Activated naive CD4-positive, alpha-beta T cell treated with anti-CD3 and anti-CD28 coated beads, Interleukin-2, amount 50 U/mL, for 72 hours (primary cell): ENCODE measurements at regions not wholly inside any gene's neighbourhood (a gene's known extent, or its start where the extent isn't known, plus 50 kb on each side); places are given as distances from the start of the nearest gene placed in this dataset.

ENCODE experiments used
- ATAC-seq, 2 donors: fragments of 150-1000 bp; cut with Tn5 transposase; 2 replicates each; pipeline ENCODE4 v1.10.0; 2021; ENCODE audit warnings: mild to moderate bottlenecking in 2 of 2, moderate library complexity in 2 of 2
- DNase-seq, 2 donors: peaks; one replicate each; pipeline ENCODE4 v3.0.0; 2021 to 2022; ENCODE audit warnings: low spot score in 2 of 2
- H3K27ac Mint-ChIP-seq, 2 donors: one replicate each; pipeline ENCODE4 v1.8.0; 2022; ENCODE audit warnings: mild to moderate bottlenecking in 2 of 2, mixed read lengths in 2 of 2
- H3K36me3 Mint-ChIP-seq, 2 donors: one replicate each; pipeline ENCODE4 v1.8.0; 2022; ENCODE audit warnings: mixed read lengths in 2 of 2
- H3K9me3 Mint-ChIP-seq, 2 donors: one replicate each; pipeline ENCODE4 v1.8.0; 2022; ENCODE audit warnings: mixed read lengths in 2 of 2

DNA sequence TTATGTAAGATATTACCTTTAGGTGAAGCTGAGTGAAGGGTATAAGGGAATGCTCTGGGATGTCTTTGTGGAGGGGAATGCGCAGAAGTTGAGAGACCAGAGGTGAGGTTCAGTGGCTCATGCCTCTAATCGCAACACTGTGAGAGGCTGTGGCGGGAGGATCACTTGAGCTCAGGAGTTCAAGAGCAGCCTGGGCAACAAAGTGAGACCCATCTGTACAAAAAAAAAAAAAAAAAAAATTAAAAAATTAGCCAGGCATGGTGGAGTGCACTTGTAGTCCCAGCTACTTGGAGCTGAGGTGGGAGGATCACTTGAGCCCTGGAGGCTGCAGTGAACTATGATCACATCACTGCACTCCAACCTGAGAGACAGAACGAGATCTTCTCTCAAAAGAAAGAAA, 57.3 kb upstream of the SP3 start:
- DNase-seq (no peak), ATAC-seq (no peak)
- peaks cover 0 to 8% of the 10 kb centered on the region in 2 donors for H3K36me3 Mint-ChIP-seq
- H3K9me3 Mint-ChIP-seq, result peaks cover 0 to 6% of the 10 kb centered on the region in 2 donors
- H3K27ac Mint-ChIP-seq, result peak overlapping the region in 1 of 2 donors; percentile 86

DNA sequence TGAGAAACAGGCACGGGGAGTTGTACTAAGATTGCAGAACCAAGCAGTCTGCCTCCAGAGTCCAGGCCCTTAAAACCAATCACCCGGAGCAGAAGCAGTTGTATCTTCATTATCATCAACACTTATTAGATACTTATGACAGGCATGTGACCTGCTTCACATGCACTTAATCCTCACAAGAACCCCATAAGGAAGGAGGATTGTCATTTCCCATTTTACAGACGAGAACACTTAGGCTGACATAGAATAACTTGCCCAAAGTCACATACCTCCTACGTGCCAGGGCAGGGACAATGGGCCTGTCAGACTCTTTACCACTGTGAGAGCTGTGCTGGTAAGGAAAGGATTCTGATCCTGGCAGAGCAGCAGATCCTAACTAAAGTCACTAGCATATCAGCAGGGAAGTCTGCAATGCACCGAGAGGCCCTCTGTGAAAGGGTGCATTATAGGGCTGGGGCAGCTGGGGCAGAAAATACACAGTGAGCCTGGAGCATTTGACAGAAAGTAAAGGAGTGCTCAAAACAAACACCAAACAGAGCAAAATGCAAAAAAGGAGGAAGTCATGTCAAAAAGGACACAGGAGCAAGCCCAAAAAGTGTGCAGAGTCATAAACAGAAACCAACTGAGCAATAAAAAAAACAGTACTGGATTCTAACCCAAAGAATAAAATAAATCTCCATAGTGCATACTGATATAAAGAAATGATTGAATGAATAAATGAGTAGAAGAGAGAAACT, 55.9 kb upstream of the SP3 start:
- ATAC-seq, result no peak
- DNase-seq, result no peak
- Mint-ChIP-seq H3K27ac (no peak overlapping the region), H3K9me3 (peaks cover 0 to 6% of the 10 kb centered on the region in 2 donors), H3K36me3 (peaks cover 0 to 8% of the 10 kb centered on the region in 2 donors)

GRCh38 chr2:174020026-174020425, 54.9 kb upstream of the SP3 start:
- Mint-ChIP-seq H3K27ac (no peak overlapping the region), H3K9me3 (peaks cover 0 to 6% of the 10 kb centered on the region in 2 donors), H3K36me3 (peaks cover 0 to 8% of the 10 kb centered on the region in 2 donors)
- DNase-seq (no peak), ATAC-seq (no peak)

DNA sequence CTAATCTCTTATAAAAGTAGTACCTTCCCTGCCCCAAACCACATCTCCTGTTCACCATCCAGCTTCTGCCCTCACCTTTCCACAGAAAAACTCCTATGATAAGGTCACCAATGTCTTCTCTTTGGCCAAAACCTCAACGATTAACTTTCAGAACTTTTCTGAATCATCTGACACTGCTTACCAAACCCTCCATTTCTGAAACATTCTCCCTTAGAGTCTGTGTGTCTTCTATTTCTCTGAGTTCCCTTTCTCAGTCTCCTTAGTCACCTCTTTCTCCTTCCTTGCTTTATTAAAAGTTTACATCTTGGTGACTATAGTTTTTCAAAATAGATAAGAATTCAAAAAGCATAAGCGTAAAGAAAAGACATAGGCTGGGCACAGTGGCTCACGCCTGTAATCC, 51.3 kb upstream of the SP3 start:
- ATAC-seq (peak in 1 of 2 donors; percentile 55), DNase-seq (no peak)
- H3K27ac Mint-ChIP-seq, result no peak overlapping the region
- H3K36me3 Mint-ChIP-seq, result no peaks in the 10 kb centered on the region
- no peaks in the 10 kb centered on the region for H3K9me3 Mint-ChIP-seq

DNA sequence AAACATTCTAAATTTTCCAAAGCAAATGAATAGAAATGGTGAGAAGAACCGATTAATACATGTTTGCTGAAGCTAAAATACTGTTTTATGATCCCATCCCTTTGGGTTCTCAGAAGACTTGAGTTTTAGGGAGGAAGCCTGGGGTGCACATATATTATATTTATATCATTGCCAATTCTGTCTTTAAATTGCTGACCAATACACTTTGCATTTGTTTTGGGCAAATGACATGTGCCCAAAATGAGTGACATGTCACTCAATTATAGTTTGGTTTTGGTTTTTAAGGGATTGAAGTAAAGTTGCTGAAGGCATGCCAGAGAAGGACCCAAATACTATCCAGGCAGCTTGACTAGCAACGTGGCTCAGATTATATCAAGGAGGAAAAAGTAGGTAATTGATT, 50.3 kb upstream of the SP3 start:
- Mint-ChIP-seq H3K27ac (no peak overlapping the region), H3K9me3 (no peaks in the 10 kb centered on the region), H3K36me3 (no peaks in the 10 kb centered on the region)
- no peak for DNase-seq
- no peak for ATAC-seq
